GM18873 (cell line): ENCODE measurements at regions not wholly inside any gene's neighbourhood (a gene's known extent, or its start where the extent isn't known, plus 50 kb on each side); places are given as distances from the start of the nearest gene placed in this dataset.
"Not testable (repeated sequence)": the region's sequence is repeated elsewhere in the genome, so short reads cannot be mapped to it uniquely, and the experiment has no call there.

Source experiments
- ATAC-seq: cut with Tn5 transposase; IDR thresholded peaks from one replicate; pipeline ENCODE4 v1.9.1; 2021; ENCODE audit warnings: mild to moderate bottlenecking, moderate library complexity, moderate number of reproducible peaks; ENCODE audit not compliant: unreplicated experiment, low FRiP score

GRCh38 chr6:141406761-141407160, 726.0 kb upstream of the GJE1 start:
- no peak for ATAC-seq

DNA sequence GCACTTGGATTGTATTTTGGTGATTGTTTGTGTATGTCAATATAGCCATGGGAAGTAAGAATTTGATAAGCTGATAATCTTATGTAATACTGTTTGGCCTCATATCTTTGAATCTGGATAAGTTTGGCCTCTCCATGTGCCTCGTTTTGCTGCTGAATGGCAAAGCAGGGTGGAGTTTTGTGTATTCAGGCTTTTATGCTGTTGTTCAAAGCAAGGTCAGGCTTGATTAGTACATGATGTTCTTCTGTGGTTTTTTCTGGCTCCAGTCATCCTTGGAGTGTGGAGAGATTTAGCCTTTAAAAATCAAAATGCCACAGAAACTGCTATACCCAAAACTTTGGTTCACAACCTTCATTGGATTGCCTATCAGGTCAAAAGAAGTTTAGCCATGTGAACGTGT, 728.9 kb upstream of the GJE1 start:
- ATAC-seq: no peak

DNA sequence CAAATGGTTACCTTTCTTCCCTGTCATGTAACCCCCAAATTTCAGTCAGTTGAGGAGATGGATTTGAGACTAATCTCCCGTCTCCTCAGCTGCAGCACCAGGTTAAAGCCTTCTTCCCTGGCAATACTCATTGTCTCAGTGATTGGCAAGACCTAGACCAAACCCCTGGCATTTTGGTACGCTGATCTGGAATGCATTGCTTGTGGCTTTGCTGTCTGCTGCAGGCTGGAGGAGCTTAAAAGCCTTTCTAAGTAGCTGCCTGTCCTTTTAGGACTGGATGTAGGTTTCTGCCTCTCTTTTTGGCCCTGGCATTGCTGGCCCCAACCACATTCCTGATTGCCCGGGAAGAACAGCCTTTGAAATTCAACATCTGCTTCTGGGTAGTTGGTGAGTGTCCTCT, 729.6 kb upstream of the GJE1 start:
- ATAC-seq: no peak

DNA sequence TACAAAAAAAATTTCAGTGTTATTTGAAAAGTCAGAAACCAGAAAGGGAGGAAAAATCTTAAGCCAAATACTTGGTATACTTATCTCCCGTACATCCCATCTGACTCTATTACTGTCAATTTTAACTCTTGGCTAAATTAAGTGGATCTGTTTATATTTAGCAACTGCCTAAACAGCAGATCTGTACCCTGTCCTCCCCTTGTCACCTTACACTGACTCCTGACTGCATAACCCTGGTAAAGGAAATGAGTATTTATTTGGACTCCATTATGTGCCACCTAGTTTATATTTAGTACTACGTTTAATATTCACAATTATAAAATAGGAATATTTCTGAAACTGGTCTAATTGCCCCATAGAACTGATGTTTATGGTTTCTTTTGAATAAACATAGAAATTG, 730.2 kb upstream of the GJE1 start:
- no peak for ATAC-seq

- ATAC-seq: no peak
Observed at GRCh38 chr6:141401851-141402250, 730.9 kb upstream of the GJE1 start.

DNA sequence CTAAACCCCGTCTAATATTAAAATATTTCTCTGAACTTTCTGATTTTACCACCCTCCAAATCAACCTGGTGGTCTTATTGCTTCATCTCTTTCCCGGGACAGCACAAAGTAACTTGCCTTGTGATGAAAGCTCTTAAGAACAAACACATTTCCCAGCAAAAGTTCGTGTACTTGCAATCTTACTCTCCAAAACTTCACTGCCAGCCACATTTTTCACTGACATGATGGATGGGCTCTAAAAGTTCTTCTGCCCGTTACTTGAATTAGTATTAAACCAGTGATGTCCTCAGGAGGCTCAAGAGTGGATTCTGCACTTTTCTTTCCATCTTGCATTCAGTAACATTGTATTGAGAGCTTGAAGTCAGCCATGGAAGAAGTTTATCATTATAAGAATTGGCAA, 731.6 kb upstream of the GJE1 start:
- ATAC-seq: no peak

GRCh38 chr6:141398949-141399348, 733.8 kb upstream of the GJE1 start:
- no peak for ATAC-seq

- no peak for ATAC-seq
Observed at GRCh38 chr6:141395443-141396008, 737.2 kb upstream of the GJE1 start.

- ATAC-seq: no peak
Observed at GRCh38 chr6:141394565-141395051, 738.1 kb upstream of the GJE1 start.

GRCh38 chr6:141394125-141394536, 738.6 kb upstream of the GJE1 start:
- ATAC-seq: no peak

GRCh38 chr6:141393405-141394124, 739.2 kb upstream of the GJE1 start:
- no peak for ATAC-seq

DNA sequence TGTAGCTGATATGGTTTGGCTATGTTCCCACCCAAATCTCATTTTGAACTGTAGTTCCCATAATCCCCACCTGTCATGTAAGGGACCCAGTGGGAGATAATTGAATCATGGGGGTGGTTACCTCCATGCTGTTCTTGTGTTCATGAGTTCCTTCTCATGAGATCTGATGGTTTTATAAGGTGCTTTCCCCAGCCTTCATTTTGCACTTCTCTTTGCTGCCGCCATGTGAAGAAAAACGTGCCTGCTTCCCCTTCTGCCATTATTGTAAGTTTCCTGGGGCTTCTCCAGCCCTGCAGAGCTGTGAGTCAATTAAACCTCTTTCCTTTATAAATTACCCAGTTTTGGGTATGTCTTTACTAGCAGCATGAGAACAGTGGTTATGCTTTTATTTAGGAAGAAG, 741.6 kb upstream of the GJE1 start:
- ATAC-seq: not testable (repeated sequence)

- ATAC-seq: no peak
Observed at GRCh38 chr6:141388666-141389065, 744.1 kb upstream of the GJE1 start.

DNA sequence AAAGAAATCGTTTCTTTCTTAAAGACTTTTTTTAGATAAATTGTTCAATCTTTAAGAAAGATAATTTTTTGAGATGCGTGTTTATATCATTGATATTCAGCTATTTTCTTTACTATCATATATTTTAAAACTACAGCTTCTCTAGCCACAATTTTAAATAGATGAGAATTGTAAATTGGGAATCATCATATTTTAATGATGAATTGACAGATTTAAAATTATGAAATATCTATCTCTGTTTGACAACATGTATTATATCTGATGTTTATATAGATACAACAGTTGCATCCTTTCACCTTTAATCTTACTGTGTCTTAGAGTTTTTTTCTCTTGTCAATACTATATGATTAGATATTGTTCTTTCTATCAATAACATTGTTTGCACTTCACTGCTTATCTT, 762.3 kb upstream of the GJE1 start:
- no peak for ATAC-seq

- ATAC-seq: not testable (repeated sequence)
Observed at GRCh38 chr6:141366796-141367195, 765.9 kb upstream of the GJE1 start.

DNA sequence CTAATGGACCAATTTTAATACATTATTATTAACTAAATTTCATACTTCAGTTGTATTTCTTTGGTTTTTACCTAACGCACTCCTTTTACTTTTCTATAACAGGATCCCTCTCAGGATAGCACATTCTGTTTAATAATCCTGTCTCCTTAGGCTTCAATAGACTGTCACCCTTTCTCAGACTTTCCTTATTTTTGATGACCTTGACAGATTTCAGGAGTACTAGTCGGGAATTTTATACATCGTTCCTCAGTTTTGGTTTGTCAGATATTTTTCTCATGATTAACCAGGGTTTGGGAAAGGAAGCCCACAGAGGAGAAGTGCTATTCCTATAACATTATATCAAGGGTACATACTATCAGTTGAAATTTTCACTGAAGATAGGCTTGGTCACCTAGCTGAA, 768.0 kb upstream of the GJE1 start:
- ATAC-seq: no peak

DNA sequence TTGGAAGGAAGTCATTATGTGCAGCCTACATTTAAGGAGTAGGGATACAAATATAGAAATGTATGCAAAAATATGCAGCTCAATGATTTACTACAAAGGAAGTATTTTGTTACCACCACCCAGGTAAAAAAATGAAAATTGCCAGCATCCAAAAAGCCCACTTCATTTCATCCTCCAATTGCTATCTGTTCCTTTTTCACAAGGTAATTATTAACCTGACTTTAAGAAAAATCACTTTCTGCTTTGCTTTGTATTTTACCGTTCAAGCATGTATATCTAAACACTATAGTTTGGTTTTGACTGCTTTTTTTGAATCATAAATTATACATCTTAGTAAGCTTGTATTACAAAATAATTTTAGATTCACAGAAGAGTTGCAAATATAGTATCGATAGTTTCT, 768.5 kb upstream of the GJE1 start:
- ATAC-seq: no peak

- ATAC-seq: no peak
Observed at GRCh38 chr6:141361559-141361958, 771.2 kb upstream of the GJE1 start.

GRCh38 chr6:141359953-141360352, 772.8 kb upstream of the GJE1 start:
- no peak for ATAC-seq

DNA sequence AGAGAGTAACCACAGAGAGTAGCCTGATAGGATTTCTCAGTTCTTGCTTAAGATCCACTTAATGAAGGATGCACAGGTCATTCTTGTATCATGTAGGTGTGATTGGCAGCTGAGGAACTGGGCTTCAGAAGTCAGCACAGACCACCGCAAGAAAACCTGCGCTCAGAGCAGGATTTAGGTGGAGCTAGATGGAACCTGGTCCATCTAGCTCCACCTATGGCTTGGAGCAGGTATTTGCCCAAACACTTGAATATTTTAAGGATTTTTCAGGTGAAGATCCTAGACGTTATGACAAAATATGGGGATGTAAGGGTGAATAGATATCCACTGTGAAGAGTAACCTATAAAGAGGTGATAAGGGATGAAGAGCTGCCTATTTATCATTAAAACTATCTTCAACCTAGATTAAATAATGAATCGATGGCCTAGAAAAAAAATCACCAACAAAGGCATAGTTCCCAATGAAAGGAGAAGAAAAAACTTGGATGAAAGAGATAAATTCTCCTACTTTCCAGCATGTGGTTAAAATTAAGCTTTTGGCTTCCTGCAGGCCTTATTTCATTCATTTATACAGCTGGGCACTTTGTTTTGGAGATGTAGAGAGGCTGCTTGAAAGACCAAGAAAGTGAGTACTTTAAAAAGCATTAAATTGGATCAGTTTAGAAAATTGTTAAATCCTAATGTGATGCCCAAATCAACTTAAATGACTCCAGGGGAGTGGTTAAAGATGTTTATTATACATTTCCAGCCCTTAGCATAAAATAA, 778.4 kb upstream of the GJE1 start:
- no peak for ATAC-seq

DNA sequence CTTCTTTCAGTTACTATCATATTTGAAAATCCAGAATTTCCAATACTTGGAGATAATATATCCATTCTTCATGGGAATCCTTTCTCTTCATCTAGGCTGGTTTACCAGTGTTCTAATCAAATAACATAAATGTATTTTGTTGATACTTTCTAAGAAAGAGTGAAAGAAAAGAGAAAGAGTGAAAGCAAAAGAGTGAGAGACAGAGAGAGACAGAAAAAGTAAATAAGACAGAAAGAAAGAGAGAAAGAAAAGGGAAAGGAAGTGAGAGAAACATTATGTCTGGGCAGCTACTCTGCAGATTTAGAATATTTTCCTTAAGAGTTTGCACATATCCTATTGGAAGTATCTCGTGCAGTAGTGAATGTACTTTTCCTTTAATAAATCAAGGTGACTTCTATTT, 781.0 kb upstream of the GJE1 start:
- no peak for ATAC-seq

DNA sequence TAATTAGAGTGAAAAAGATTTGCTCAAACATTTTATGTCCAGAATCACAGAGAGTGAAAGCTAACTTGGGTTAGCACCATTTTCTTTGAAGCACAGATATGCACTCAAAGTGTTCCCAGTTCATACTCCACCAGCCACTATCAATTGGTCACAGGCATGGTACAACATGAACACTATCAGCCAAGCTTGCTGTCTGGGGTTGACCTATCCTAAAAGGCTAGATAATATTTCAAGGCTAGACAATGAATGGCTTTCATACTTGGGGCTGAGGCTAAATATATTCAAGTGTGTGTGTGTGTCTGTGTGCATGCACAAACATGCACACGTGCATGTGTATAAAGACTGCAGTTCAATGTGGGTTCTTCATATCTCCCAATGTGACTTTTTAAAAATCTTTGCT, 783.0 kb upstream of the GJE1 start:
- no peak for ATAC-seq
